ENCODE measurements at regions not wholly inside any gene's neighbourhood (a gene's known extent, or its start where the extent isn't known, plus 50 kb on each side); places are given as distances from the start of the nearest gene placed in this dataset.

- BruUV-seq (replicated peaks) = no TSS peak
- no peaks in the 10 kb centered on the region for H3K9me3 ChIP-seq (ENCODE audit: low read length)
- no peak overlapping the region for H3K4me2 ChIP-seq (ENCODE audit: low read depth, low read length)
- 98% methylated on average over 5 of the region's 5 CpGs for WGBS (ENCODE audit: low lambda C conversion rate)
- no peak overlapping the region for H3K9ac ChIP-seq (ENCODE audit: insufficient read depth, low read depth, low read length)
- DNase-seq (ENCODE audit: low spot score) (no peak), FAIRE-seq (no peak), ATAC-seq (no peak)
- H3K4me3 ChIP-seq (replicated peaks in 1 of 3; ENCODE audit: insufficient read depth in 1 of 3, low read depth in 2 of 3, low read length in 3 of 3) = no peak overlapping the region
- H3K27me3 ChIP-seq (ENCODE audit: control insufficient read depth in 1 of 2, insufficient read depth in 2 of 2, low read length in 2 of 2) = no peaks in the 10 kb centered on the region
- ChIA-PET POLR2A (no interaction called here), CTCF (ENCODE audit: low intra/inter-chr PET ratio, low total read pairs) (no interaction called here)
- no peak overlapping the region for H2AFZ ChIP-seq (ENCODE audit: low read length)
- no peak overlapping the region for H3K27ac ChIP-seq (ENCODE audit: extremely low read length, insufficient read depth, low read length)
- H3K79me2 ChIP-seq (ENCODE audit: insufficient read depth, low read length) = no peaks in the 10 kb centered on the region
- no peaks in the 10 kb centered on the region for H3K36me3 ChIP-seq (replicated peaks in 1 of 2; ENCODE audit: control insufficient read depth in 1 of 2, insufficient read depth in 2 of 2, low read length in 2 of 2)
- intact Hi-C loops (cut with micrococcal nuclease; ENCODE audit: unreplicated experiment) (no loop called here), in situ Hi-C loops (cut with HindIII; ENCODE audit: extremely low pct_ligation_motif_present, low pct_unique_long_range_greater_than_20kb) (no loop called here)
- no peaks in the 10 kb centered on the region for H4K20me1 ChIP-seq (ENCODE audit: insufficient read depth, low read length)
- peaks cover 5% of the 10 kb centered on the region for H3K4me1 ChIP-seq (ENCODE audit: insufficient read depth, low read length)
- TF ChIP-seq ZNF609 (CRISPR knock-in tag; IDR thresholded peaks at IDR 0.05; ENCODE audit: borderline replicate concordance) = no peak
- TF ChIP-seq SMAD3 (CRISPR knock-in tag; IDR thresholded peaks at IDR 0.05) = no peak
- no peak for TF ChIP-seq BRF2 (CRISPR knock-in tag; IDR thresholded peaks at IDR 0.05)
- TF ChIP-seq ZNF232 (CRISPR knock-in tag; IDR thresholded peaks at IDR 0.05; ENCODE audit: borderline replicate concordance) = no peak
- TF ChIP-seq ZNF710 (CRISPR knock-in tag; IDR thresholded peaks at IDR 0.05; ENCODE audit: borderline replicate concordance) = no peak
- no peak for TF ChIP-seq YEATS4 (CRISPR knock-in tag; IDR thresholded peaks at IDR 0.05; ENCODE audit: borderline replicate concordance)
- no peak for TF ChIP-seq ARHGAP35 (CRISPR knock-in tag; IDR thresholded peaks at IDR 0.05; ENCODE audit: borderline replicate concordance)
- no peak for TF ChIP-seq HNRNPH1 (optimal IDR thresholded peaks at IDR 0.05; ENCODE audit: low read depth, low read length)
- no peak for TF ChIP-seq ZSCAN5A (CRISPR knock-in tag; IDR thresholded peaks at IDR 0.05; ENCODE audit: borderline replicate concordance)
- TF ChIP-seq ZBTB26 (CRISPR knock-in tag; IDR thresholded peaks at IDR 0.05; ENCODE audit: borderline replicate concordance) = no peak
These were observed 131.6 kb upstream of the FN1 start for GRCh38 chr2:215567504-215567903.

Data from HepG2 (cell line).